ENCODE measurements at regions not wholly inside any gene's neighbourhood (a gene's known extent, or its start where the extent isn't known, plus 50 kb on each side); places are given as distances from the start of the nearest gene placed in this dataset.
A peak's percentile ranks its signal among the peaks of the same experiment; 100 is the strongest.

- H3K27ac ChIP-seq (ENCODE audit: low read length), result no peak overlapping the region
- no peaks in the 10 kb centered on the region for H3F3A ChIP-seq (ENCODE audit: insufficient read depth, low read length)
- no peak overlapping the region for H2AFZ ChIP-seq (ENCODE audit: low read length)
- no peak for DNase-seq
- H3K4me2 ChIP-seq (ENCODE audit: low read depth, low read length), result no peak overlapping the region
- no peaks in the 10 kb centered on the region for H3K9me3 ChIP-seq (replicated peaks; ENCODE audit: insufficient read depth, low read length)
- H3K27me3 ChIP-seq (replicated peaks; ENCODE audit: insufficient read depth, low read length), result no peaks in the 10 kb centered on the region
- H3K36me3 ChIP-seq (replicated peaks; ENCODE audit: insufficient read depth, low read length), result no peaks in the 10 kb centered on the region
- no peak overlapping the region for H3K9ac ChIP-seq (ENCODE audit: low read length)
- TF ChIP-seq EZH2phosphoT487 (IDR thresholded peaks at IDR 0.05; ENCODE audit: low read length) (no peak), EZH2 (optimal IDR thresholded peaks at IDR 0.05; ENCODE audit: low read depth, low read length) (no peak), CTCF (IDR thresholded peaks at IDR 0.05; ENCODE audit: low read length) (no peak)
- no peaks in the 10 kb centered on the region for H3K79me2 ChIP-seq (ENCODE audit: low read length)
- H3K4me3 ChIP-seq (ENCODE audit: low read length), result no peak overlapping the region
- no peaks in the 10 kb centered on the region for H3K4me1 ChIP-seq (ENCODE audit: low read length)
- H4K20me1 ChIP-seq (ENCODE audit: insufficient read depth, low read length), result no peaks in the 10 kb centered on the region
- H3K9me2 ChIP-seq (replicated peaks; ENCODE audit: insufficient read depth, low read length), result no peaks in the 10 kb centered on the region
Observed at GRCh38 chr9:11148189-11148588, 535.4 kb upstream of the PTPRD start.

GRCh38 chr9:11149065-11149464 is 536.3 kb upstream of the PTPRD start:
- Histone ChIP-seq H3K9me2 (replicated peaks; ENCODE audit: insufficient read depth, low read length) (no peaks in the 10 kb centered on the region), H3K36me3 (replicated peaks; ENCODE audit: insufficient read depth, low read length) (no peaks in the 10 kb centered on the region), H3K9ac (ENCODE audit: low read length) (no peak overlapping the region), H3K79me2 (ENCODE audit: low read length) (no peaks in the 10 kb centered on the region), H4K20me1 (ENCODE audit: insufficient read depth, low read length) (no peaks in the 10 kb centered on the region), H2AFZ (ENCODE audit: low read length) (no peak overlapping the region), H3K4me1 (ENCODE audit: low read length) (no peaks in the 10 kb centered on the region), H3K9me3 (replicated peaks; ENCODE audit: insufficient read depth, low read length) (no peaks in the 10 kb centered on the region), H3K27ac (ENCODE audit: low read length) (no peak overlapping the region), H3K4me3 (ENCODE audit: low read length) (no peak overlapping the region), H3K4me2 (ENCODE audit: low read depth, low read length) (no peak overlapping the region), H3K27me3 (replicated peaks; ENCODE audit: insufficient read depth, low read length) (no peaks in the 10 kb centered on the region), H3F3A (ENCODE audit: insufficient read depth, low read length) (no peaks in the 10 kb centered on the region)
- no peak for DNase-seq
- TF ChIP-seq EZH2 (optimal IDR thresholded peaks at IDR 0.05; ENCODE audit: low read depth, low read length) (no peak), CTCF (IDR thresholded peaks at IDR 0.05; ENCODE audit: low read length) (0 out of 2 replicates have a peak, but pooled peaks have one; percentile 5), EZH2phosphoT487 (IDR thresholded peaks at IDR 0.05; ENCODE audit: low read length) (no peak)

GRCh38 chr9:11158063-11158462 is 545.3 kb upstream of the PTPRD start:
- Histone ChIP-seq H3K27me3 (replicated peaks; ENCODE audit: insufficient read depth, low read length) (no peaks in the 10 kb centered on the region), H4K20me1 (ENCODE audit: insufficient read depth, low read length) (no peaks in the 10 kb centered on the region), H3K9me3 (replicated peaks; ENCODE audit: insufficient read depth, low read length) (no peaks in the 10 kb centered on the region), H3K27ac (ENCODE audit: low read length) (no peak overlapping the region), H3K9ac (ENCODE audit: low read length) (no peak overlapping the region), H3K4me1 (ENCODE audit: low read length) (no peaks in the 10 kb centered on the region), H3K36me3 (replicated peaks; ENCODE audit: insufficient read depth, low read length) (no peaks in the 10 kb centered on the region), H3K4me3 (ENCODE audit: low read length) (no peak overlapping the region), H3K4me2 (ENCODE audit: low read depth, low read length) (no peak overlapping the region), H3F3A (ENCODE audit: insufficient read depth, low read length) (no peaks in the 10 kb centered on the region), H3K79me2 (ENCODE audit: low read length) (no peaks in the 10 kb centered on the region), H3K9me2 (replicated peaks; ENCODE audit: insufficient read depth, low read length) (no peaks in the 10 kb centered on the region), H2AFZ (ENCODE audit: low read length) (no peak overlapping the region)
- no peak for TF ChIP-seq CTCF (IDR thresholded peaks at IDR 0.05; ENCODE audit: low read length)
- TF ChIP-seq EZH2 (optimal IDR thresholded peaks at IDR 0.05; ENCODE audit: low read depth, low read length), result no peak
- TF ChIP-seq EZH2phosphoT487 (IDR thresholded peaks at IDR 0.05; ENCODE audit: low read length), result no peak
- DNase-seq, result no peak

Measured in MM.1S (cell line).